NCI-H2107 treated with DMSO at 0.1 percent for 48 hours (cell line): ENCODE measurements at regions not wholly inside any gene's neighbourhood (a gene's known extent, or its start where the extent isn't known, plus 50 kb on each side); places are given as distances from the start of the nearest gene placed in this dataset.
A peak's percentile ranks its signal among the peaks of the same experiment; 100 is the strongest.
"Not testable (repeated sequence)": the region's sequence is repeated elsewhere in the genome, so short reads cannot be mapped to it uniquely, and the experiment has no call there.

Source experiments
- DNase-seq: peaks from one replicate; lab custom pipeline; 2025; ENCODE audit not compliant: unreplicated experiment; lab: John Stamatoyannopoulos, UW

GRCh38 chr2:144825331-144826020, 305.6 kb upstream of the ZEB2 start:
- no peak for DNase-seq

- no peak for DNase-seq
Measured at GRCh38 chr2:144824306-144825080, 304.6 kb upstream of the ZEB2 start.

DNA sequence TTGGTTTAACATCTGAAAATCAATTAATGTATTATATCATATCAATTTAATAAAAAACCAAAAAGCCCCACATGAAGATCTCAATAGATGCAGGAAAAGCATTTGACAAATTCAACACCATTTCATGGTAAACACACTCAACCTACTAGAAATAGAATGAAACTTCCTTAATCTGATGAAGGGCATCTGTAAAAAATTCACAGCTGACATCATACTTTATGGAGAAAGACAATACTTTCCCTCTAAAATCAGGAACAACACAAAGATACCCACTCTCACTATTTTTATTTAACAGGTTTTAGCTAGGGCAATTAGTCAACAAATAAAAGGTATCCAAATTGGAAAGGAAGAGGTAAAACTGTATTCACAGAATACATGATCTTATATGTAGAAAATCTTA, 303.0 kb upstream of the ZEB2 start:
- no peak for DNase-seq

DNA sequence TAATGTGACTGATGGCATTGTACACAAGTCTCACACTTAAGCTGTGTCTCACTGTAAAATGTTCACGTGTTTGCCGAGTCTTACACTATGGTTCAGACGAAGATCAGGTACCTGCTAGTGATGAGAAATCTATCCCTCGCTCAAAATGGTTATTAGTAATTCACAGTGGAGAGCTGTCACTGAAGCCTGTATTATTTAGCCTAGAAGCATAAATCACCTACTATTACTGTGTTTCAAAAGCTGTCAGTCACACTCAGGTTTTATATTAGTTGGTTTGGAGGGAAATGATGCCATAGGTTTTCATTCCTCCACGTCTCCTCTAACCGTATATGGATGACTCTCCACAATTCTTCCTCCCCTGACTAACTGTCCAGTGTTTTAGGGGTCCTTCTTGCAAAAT, 292.4 kb upstream of the ZEB2 start:
- no peak for DNase-seq

GRCh38 chr2:144801766-144802165, 281.8 kb upstream of the ZEB2 start:
- DNase-seq: no peak

GRCh38 chr2:144801325-144801724, 281.4 kb upstream of the ZEB2 start:
- no peak for DNase-seq

GRCh38 chr2:144798989-144799388, 279.1 kb upstream of the ZEB2 start:
- no peak for DNase-seq

- no peak for DNase-seq
Measured at GRCh38 chr2:144798034-144798433, 278.1 kb upstream of the ZEB2 start.

DNA sequence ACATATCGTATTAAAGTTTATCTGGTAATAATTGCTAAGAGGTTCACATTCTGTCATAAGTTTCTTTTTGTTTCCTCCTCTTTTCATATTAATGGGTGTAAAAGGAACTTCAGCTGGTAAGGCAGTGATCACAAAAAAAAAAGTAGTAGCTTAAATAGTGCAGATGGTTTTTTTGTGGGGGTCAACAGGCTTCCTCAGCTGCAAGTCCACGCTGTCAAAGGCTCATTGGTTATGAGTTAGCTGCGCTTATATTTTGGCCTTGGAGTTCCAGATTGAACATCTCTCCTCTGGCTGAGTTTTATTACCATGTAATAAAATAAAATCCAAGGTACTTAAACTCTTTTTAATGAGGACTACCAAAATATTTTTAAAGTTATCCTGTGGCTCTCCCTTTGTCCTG, 277.0 kb upstream of the ZEB2 start:
- no peak for DNase-seq

GRCh38 chr2:144796164-144796563, 276.2 kb upstream of the ZEB2 start:
- DNase-seq: no peak

DNA sequence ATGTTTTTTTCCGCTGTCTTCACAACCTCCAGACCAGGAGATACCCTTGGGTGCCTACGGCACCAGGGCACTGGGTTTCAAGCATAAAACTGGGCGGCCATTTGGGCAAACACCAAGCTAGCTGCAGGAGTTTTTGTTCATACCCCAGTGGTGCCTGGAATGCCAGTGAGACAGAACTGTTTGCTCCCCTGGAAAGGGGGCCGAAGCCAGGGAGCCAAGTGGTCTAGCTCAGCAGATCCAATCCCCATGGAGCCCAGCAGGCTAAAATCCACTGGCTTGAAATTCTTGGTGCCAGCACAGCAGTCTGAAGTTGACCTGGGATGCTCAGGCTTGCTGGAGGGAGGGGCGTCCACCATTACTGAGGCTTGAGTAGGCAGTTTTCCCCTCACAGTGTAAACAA, 265.3 kb upstream of the ZEB2 start:
- DNase-seq: no peak

DNA sequence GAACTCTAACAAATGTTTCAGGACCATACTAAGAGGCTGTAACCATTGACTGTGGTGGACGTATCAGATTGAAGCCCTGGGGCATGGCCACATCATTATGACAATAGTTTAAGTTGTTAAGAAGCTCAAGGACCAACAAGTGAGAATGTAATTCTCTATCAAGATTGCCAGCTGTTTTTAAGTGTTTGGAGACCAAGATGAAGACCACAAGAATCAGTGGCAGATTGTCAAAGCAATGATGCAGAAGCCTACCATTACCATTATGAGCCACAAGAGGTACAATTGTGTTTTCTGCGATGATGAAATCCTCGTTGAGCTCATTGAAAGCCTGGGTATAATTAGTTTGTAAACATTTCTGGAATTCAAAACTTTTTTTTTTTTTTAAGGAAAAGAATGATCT, 261.1 kb upstream of the ZEB2 start:
- peak; percentile 62 for DNase-seq

- DNase-seq: no peak
Measured at GRCh38 chr2:144776766-144777165, 256.8 kb upstream of the ZEB2 start.

- no peak for DNase-seq
Measured at GRCh38 chr2:144774809-144775208, 254.9 kb upstream of the ZEB2 start.

DNA sequence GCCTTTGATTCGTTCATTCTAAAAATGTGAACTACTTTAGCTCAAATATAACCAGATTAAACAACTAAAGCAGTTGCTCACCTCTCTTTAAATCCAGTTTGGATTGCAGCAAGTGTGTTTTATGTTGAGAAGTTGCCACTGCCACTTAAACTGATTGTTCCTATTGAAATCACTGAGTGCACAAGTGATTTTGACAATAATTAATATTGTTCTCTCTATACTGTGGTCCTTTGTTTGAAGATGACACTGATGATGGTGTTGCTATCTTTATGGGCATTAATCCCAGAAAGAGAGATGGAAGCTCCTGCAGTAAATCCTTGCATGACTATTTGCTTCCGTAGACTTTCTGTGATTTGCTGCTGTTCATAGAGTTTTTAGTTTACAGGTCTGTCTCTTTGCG, 251.4 kb upstream of the ZEB2 start:
- no peak for DNase-seq

GRCh38 chr2:144770616-144771230, 250.8 kb upstream of the ZEB2 start:
- DNase-seq: no peak

DNA sequence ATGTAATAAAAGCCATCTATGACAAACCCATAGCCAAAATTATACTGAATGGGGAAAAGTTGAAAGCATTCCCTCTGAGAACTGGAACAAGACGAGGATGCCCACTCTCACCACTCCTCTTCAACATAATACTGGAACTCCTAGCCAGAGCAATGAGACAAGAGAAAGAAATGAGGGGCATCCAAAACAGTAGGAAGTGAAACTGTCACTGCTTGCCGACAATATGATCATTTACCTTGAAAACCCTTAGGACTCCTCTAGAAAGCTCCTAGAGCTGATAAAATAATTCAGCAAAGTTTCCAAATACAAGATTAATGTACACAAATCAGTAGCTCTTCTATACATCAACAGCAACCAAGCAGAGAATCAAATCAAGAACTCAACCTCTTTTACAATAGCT, 241.0 kb upstream of the ZEB2 start:
- DNase-seq: not testable (repeated sequence)

DNA sequence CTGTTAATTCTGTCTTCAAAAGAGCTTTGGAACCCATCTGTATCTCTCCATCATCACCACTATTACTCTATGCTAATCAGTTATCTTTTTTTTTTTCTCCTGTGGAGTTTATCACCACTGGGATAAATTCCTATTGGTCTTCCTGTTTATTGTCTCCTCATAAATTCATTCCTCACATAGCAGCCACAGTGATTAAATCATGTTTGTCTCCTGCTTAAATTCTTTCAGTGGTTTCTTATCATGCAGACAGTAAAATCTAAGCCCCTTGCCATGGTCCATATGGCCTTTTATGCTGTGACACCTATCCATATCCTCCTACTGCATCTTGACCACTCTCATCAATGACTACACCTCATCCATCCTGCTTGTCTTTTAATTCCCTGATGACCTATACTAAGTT, 239.8 kb upstream of the ZEB2 start:
- no peak for DNase-seq

DNA sequence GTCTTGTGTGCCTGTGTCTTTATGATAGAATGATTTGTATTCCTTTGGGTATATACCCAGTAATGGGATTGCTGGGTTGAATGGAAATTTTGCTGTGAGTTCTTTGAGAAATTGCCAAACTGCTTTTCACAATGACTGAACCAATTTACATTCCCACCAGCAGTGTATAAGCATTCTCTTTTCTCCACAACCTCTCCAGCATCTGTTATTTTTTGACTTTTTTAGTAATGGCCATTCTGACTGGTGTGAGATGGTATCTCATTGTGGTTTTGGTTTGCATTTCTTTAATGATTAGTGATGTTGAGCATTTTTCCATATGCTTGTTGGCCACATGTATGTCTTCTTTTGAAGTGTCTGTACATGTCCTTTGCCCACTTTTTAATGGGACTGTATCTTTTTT, 238.3 kb upstream of the ZEB2 start:
- not testable (repeated sequence) for DNase-seq

- no peak for DNase-seq
Measured at GRCh38 chr2:144753416-144753815, 233.5 kb upstream of the ZEB2 start.

- no peak for DNase-seq
Measured at GRCh38 chr2:144751142-144751905, 231.4 kb upstream of the ZEB2 start.

- DNase-seq: no peak
Measured at GRCh38 chr2:144749188-144749587, 229.3 kb upstream of the ZEB2 start.
